ENCODE measurements at regions not wholly inside any gene's neighbourhood (a gene's known extent, or its start where the extent isn't known, plus 50 kb on each side); places are given as distances from the start of the nearest gene placed in this dataset.
"Not testable (repeated sequence)": the region's sequence is repeated elsewhere in the genome, so short reads cannot be mapped to it uniquely, and the experiment has no call there.

DNA sequence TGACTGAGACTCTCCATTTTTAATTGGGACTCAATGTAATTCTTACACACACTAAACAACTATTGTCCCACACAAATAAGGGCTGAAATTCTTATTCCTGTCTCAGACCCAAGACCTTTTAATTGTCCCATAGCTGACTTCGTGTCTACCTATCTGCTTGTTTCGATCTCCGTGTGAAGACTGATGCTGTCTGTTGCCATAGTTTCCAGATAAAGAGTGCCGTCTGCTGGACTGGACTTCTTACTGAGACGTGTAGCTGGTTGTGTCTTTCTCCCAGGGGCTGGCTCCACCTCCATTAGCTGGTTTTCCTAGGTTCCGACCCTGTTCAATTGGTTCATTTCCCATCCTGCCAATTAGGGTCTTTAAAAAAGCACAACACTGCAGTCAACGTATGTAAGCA is 235.3 kb upstream of the PLXNA2 start:
- no peak for DNase-seq (ENCODE audit: low spot score)
- no peak overlapping the region for H3K4me3 Mint-ChIP-seq (ENCODE audit: unreplicated experiment)
- no peaks in the 10 kb centered on the region for H3K36me3 Mint-ChIP-seq (ENCODE audit: low read depth)
- H3K9me3 Mint-ChIP-seq (ENCODE audit: low read depth): no peaks in the 10 kb centered on the region
- no peaks in the 10 kb centered on the region for H3K4me1 Mint-ChIP-seq (ENCODE audit: low read depth)
- TF ChIP-seq, protein P1, sequence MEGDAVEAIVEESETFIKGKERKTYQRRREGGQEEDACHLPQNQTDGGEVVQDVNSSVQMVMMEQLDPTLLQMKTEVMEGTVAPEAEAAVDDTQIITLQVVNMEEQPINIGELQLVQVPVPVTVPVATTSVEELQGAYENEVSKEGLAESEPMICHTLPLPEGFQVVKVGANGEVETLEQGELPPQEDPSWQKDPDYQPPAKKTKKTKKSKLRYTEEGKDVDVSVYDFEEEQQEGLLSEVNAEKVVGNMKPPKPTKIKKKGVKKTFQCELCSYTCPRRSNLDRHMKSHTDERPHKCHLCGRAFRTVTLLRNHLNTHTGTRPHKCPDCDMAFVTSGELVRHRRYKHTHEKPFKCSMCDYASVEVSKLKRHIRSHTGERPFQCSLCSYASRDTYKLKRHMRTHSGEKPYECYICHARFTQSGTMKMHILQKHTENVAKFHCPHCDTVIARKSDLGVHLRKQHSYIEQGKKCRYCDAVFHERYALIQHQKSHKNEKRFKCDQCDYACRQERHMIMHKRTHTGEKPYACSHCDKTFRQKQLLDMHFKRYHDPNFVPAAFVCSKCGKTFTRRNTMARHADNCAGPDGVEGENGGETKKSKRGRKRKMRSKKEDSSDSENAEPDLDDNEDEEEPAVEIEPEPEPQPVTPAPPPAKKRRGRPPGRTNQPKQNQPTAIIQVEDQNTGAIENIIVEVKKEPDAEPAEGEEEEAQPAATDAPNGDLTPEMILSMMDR (IDR thresholded peaks at IDR 0.05): no peak
- H3K27me3 Mint-ChIP-seq (ENCODE audit: low read depth): peaks cover 14% of the 10 kb centered on the region
- H3K27ac Mint-ChIP-seq (ENCODE audit: unreplicated experiment): no peak overlapping the region

DNA sequence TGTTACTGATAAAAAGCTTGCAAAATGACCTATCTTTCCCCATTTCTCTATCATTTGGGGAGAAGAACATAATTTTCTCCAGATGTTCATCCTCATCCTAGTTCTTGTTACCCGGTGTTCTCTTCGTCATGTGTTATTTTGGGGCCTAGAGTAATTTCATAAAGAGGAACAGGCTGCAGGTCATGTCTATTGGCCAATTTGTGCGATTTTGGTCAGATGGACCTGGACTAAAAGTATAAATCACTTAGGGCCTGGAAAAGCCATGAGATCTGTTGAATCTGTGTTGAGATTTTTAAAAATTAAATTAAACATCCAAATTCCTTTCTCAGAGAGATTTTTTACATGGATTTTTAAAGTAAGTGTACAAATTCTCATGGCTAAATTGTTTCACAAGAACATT is 241.3 kb upstream of the PLXNA2 start:
- Mint-ChIP-seq H3K4me3 (ENCODE audit: unreplicated experiment) (no peak overlapping the region), H3K27me3 (ENCODE audit: low read depth) (peaks cover 14% of the 10 kb centered on the region), H3K36me3 (ENCODE audit: low read depth) (no peaks in the 10 kb centered on the region), H3K4me1 (ENCODE audit: low read depth) (no peaks in the 10 kb centered on the region), H3K27ac (ENCODE audit: unreplicated experiment) (no peak overlapping the region), H3K9me3 (ENCODE audit: low read depth) (no peaks in the 10 kb centered on the region)
- DNase-seq (ENCODE audit: low spot score): no peak
- TF ChIP-seq, protein P1 (IDR thresholded peaks at IDR 0.05): no peak

DNA sequence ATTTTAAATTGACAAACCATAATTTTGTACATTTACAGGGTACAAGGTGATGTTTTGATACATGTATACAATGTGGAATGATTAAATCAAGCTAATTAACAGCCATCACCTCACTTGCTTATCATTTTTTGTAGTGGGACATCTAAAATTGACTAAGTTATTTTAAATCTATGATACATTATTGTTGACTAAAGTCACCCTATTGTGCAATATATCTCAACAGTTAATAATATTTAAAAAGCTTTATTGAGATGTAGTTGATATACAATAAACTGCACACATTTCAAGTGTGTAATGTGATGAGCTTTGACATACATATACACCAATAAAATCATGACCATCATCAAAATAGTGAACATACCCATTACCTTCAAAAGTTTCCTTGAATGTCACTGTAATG is 242.5 kb upstream of the PLXNA2 start:
- H3K4me3 Mint-ChIP-seq (ENCODE audit: unreplicated experiment): no peak overlapping the region

DNA sequence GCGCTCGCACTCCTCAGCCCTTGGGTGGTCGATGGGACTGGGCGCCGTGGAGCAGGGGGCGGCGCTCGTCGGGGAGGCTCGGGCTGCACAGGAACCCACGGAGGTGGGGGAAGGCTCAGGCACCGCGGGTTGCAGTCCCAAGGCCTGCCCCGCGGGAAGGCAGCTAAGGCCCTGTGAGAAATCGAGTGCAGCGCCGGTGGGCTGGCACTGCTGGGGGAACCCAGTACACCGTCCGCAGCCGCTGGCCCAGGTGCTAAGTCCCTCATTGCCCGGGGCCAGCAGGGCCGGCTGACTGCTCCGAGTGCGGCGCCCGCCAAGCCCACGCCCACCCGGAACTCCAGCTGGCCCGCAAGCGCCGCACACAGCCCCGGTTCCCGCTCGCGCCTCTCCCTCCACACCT is 244.2 kb upstream of the PLXNA2 start:
- H3K27me3 Mint-ChIP-seq (ENCODE audit: low read depth): peaks cover 16% of the 10 kb centered on the region
- not testable (repeated sequence) for H3K9me3 Mint-ChIP-seq (ENCODE audit: low read depth); H3K36me3 Mint-ChIP-seq (ENCODE audit: low read depth); H3K27ac Mint-ChIP-seq (ENCODE audit: unreplicated experiment); H3K4me1 Mint-ChIP-seq (ENCODE audit: low read depth); H3K4me3 Mint-ChIP-seq (ENCODE audit: unreplicated experiment); DNase-seq (ENCODE audit: low spot score)

More for the DNA sequence above, 242.5 kb upstream of the PLXNA2 start:
- peaks cover 11% of the 10 kb centered on the region for H3K27me3 Mint-ChIP-seq (ENCODE audit: low read depth)
- no peaks in the 10 kb centered on the region for H3K4me1 Mint-ChIP-seq (ENCODE audit: low read depth)
- H3K9me3 Mint-ChIP-seq (ENCODE audit: low read depth): no peaks in the 10 kb centered on the region
- TF ChIP-seq, protein P1 (IDR thresholded peaks at IDR 0.05): no peak
- H3K27ac Mint-ChIP-seq (ENCODE audit: unreplicated experiment): no peak overlapping the region
- DNase-seq (ENCODE audit: low spot score): no peak
- no peaks in the 10 kb centered on the region for H3K36me3 Mint-ChIP-seq (ENCODE audit: low read depth)

DNA sequence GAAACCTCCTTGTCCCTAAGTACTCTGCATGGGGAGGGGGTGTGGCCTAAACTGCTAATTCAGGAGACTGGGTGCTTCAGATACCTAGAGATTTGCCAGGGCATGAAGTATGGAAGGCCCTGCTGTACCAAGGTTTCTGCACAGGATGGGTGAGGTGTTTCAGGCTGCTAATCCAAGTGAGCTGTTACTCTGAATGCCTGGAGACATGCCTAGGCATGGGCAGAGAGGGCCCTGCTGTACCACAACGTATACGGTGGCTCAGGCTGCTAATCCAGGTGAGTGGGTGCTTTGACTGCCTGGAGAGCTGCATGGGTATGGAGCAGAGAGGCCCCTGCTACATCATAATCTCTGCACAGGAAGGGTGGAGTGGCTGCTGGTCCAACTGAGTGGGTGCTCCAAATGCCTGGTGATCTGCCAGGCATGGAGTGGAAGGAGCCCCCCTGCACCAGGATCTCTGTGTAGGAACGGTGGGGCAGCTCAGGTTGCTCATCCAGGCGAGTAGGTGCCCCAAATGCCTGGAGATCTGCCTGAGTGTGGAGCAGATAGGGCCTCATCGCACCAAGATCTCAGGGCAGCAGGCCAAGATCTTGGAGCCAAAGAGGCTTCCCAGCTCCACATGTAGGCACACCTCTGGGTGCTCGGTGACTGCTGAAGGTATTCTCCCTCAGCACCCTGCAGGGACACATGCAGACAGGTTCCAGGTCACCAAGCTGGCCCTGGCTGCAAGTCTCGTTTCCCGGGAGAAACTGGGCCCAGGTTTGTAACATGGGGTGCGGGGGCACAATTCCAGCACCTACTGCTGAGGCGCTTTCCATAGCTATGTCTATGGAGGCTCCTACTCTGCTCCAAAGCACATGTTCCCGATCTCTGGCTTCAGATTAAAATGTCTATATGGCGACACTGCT is 252.5 kb upstream of the PLXNA2 start:
- peaks cover 37% of the 10 kb centered on the region for H3K27me3 Mint-ChIP-seq (ENCODE audit: low read depth)
- H3K4me3 Mint-ChIP-seq (ENCODE audit: unreplicated experiment): no peak overlapping the region
- TF ChIP-seq, protein P1 (IDR thresholded peaks at IDR 0.05): no peak
- H3K9me3 Mint-ChIP-seq (ENCODE audit: low read depth): no peaks in the 10 kb centered on the region
- no peak overlapping the region for H3K27ac Mint-ChIP-seq (ENCODE audit: unreplicated experiment)
- H3K36me3 Mint-ChIP-seq (ENCODE audit: low read depth): no peaks in the 10 kb centered on the region
- no peaks in the 10 kb centered on the region for H3K4me1 Mint-ChIP-seq (ENCODE audit: low read depth)
- DNase-seq (ENCODE audit: low spot score): no peak
